Esophagus muscularis mucosa (tissue), 4 donors: ENCODE measurements at regions not wholly inside any gene's neighbourhood (a gene's known extent, or its start where the extent isn't known, plus 50 kb on each side); places are given as distances from the start of the nearest gene placed in this dataset.

Experiments
- DNase-seq: peaks from one replicate; pipeline ENCODE4 v3.0.0-alpha.2; 2017; ENCODE audit errors: extremely low spot score
- H3K27ac ChIP-seq, 4 donors: fragments of 200-600 bp; sonication (generic); replicated peaks in 1 of 4; 1 replicate in 3 of 4; 2 replicates in 1 of 4; pipeline ENCODE4 v1.5.1; 2016 to 2019; ENCODE audit warnings: mild to moderate bottlenecking in 1 of 4
- H3K27me3 ChIP-seq, 4 donors: fragments of 200-600 bp; sonication (generic); one replicate each; pipeline versions ENCODE4 v1.5.1 to v1.6.0; 2016 to 2019
- H3K36me3 ChIP-seq, 4 donors: fragments of 200-600 bp; sonication (generic); one replicate each; pipeline ENCODE4 v1.5.1; 2016 to 2019
- H3K4me1 ChIP-seq, 4 donors: fragments of 200-600 bp; sonication (generic); one replicate each; pipeline ENCODE4 v1.5.1; 2016 to 2019
- H3K4me3 ChIP-seq, 4 donors: fragments of 200-600 bp; sonication (generic); 1 replicate in 2 of 4; 2 replicates in 2 of 4; pipeline ENCODE4 v1.5.1; 2016 to 2019; ENCODE audit warnings: mild to moderate bottlenecking in 4 of 4, moderate library complexity in 1 of 4
- H3K9me3 ChIP-seq, 4 donors: fragments of 200-600 bp; sonication (generic); 1 replicate in 3 of 4; 2 replicates in 1 of 4; pipeline ENCODE4 v1.5.1; 2016 to 2019
- EP300 ChIP-seq: sonication (generic); formaldehyde crosslinking; IDR thresholded peaks from one replicate; pipeline ENCODE4 v1.6.1; 2017; ENCODE audit warnings: antibody characterized with exemption
- POLR2A ChIP-seq: fragments of 450-650 bp; IDR thresholded peaks from one replicate; pipeline ENCODE4 v1.6.1; 2017; ENCODE audit warnings: antibody characterized with exemption, moderate library complexity, mild to moderate bottlenecking, low read depth
- POLR2AphosphoS5 ChIP-seq, 2 donors: sonication (generic); formaldehyde crosslinking; IDR thresholded peaks; one replicate each; pipeline ENCODE4 v1.6.1; 2017; ENCODE audit warnings: antibody characterized with exemption in 2 of 2
- WGBS: methylation state at CpG from one replicate; pipeline ENCODE4 v1.1.5; 2018; 5-methylcytosine and 5-hydroxymethylcytosine counted together
- intact Hi-C: fragments of 100-400 bp; cut with DNase I; formaldehyde crosslinking; loops from one replicate; pipeline ENCODE4 v1.15.1; 2023
- TF ChIP-seq, protein P1 (sequence below), 3 experiments: fragments of 200-600 bp in 2 of 3; fragments of 450-650 bp in 1 of 3; sonication (generic) in 2 of 3; IDR thresholded peaks; one replicate each; pipeline ENCODE4 v1.5.1; 2017 to 2019; ENCODE audit warnings: antibody characterized with exemption in 3 of 3, mild to moderate bottlenecking in 2 of 3, moderate library complexity in 1 of 3

DNA sequence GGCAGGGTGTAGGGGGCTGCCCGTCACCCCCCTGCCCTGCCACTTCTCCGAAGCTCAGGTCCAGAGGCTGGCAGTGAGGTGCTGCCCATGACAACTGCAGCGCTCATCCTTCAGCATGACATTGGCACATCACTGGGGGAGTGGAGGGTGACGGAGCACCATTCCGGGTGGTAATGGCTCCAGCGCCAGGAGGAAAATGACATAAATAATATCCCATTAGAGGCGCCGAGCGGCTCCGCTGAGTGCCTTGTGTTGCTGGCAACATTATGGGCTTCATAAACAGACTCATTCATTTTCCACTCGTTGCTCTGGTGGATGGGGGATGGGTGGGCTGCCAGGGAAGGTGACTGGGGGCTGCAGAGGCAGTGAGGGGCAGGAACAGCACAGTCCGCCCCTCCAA is 56.9 kb upstream of the CTNNBL1 start:
- H3K4me3 ChIP-seq, result no peak overlapping the region
- WGBS, result 88% methylated on average over 11 of the region's 12 CpGs
- H3K4me1 ChIP-seq, result no peaks in the 10 kb centered on the region
- H3K27ac ChIP-seq, result no peak overlapping the region
- TF ChIP-seq POLR2A, result no peak
- TF ChIP-seq EP300, result no peak
- TF ChIP-seq, protein P1, sequence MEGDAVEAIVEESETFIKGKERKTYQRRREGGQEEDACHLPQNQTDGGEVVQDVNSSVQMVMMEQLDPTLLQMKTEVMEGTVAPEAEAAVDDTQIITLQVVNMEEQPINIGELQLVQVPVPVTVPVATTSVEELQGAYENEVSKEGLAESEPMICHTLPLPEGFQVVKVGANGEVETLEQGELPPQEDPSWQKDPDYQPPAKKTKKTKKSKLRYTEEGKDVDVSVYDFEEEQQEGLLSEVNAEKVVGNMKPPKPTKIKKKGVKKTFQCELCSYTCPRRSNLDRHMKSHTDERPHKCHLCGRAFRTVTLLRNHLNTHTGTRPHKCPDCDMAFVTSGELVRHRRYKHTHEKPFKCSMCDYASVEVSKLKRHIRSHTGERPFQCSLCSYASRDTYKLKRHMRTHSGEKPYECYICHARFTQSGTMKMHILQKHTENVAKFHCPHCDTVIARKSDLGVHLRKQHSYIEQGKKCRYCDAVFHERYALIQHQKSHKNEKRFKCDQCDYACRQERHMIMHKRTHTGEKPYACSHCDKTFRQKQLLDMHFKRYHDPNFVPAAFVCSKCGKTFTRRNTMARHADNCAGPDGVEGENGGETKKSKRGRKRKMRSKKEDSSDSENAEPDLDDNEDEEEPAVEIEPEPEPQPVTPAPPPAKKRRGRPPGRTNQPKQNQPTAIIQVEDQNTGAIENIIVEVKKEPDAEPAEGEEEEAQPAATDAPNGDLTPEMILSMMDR (IDR thresholded peaks at IDR 0.05), result no peak
- TF ChIP-seq POLR2AphosphoS5 (IDR thresholded peaks at IDR 0.05), result no peak
- DNase-seq, result no peak
- H3K36me3 ChIP-seq, result no peaks in the 10 kb centered on the region
- intact Hi-C loops, result no loop called here
- H3K27me3 ChIP-seq, result peaks cover 0 to 83% (median 5%) of the 10 kb centered on the region in 4 donors
- peaks cover 0 to 21% (median 8%) of the 10 kb centered on the region in 4 donors for H3K9me3 ChIP-seq

DNA sequence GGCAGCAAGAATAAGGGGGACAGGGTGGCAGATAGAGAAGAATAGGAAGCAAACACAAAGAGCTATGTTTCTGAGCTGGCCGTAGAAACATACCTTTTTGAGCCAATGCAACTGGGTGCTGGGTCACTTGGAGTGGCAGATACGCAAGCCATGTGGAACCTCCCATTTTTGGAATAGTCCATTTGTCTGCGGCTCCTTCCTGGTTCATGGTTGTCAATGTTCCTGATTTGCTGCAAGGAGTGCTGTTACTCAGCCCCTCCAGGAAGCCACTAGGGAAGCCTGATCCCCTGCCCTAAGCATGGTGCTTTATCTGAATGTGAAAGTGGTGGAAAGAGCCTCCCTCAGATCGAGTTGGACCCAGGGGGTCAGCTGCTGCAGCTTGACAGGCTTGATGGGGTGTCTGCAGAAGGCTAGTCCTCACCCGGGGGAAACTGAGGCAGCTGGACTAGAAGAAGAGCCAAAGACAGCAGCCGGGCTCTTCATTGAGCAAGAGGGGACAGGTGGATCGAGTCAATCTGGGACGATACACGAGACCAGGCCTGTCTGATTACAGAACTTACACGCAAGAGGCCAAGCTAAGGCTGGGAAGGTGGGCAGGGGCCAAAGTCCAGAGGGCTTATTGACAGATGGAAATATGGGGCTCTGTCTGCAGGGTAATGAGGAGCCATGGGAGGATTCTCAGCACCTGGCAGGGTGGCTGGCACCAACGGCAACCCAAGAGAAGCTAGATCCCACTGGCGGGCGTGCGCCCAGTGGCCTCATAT is 57.4 kb upstream of the CTNNBL1 start:
- Histone ChIP-seq H3K9me3 (peaks cover 0 to 21% (median 8%) of the 10 kb centered on the region in 4 donors), H3K4me3 (no peak overlapping the region), H3K27me3 (peaks cover 0 to 83% (median 4%) of the 10 kb centered on the region in 4 donors), H3K27ac (no peak overlapping the region), H3K4me1 (no peaks in the 10 kb centered on the region), H3K36me3 (no peaks in the 10 kb centered on the region)
- intact Hi-C loops, result no loop called here
- WGBS, result 81% methylated on average over 13 of the region's 14 CpGs
- no peak for DNase-seq
- no peak for TF ChIP-seq EP300
- TF ChIP-seq, protein P1 (IDR thresholded peaks at IDR 0.05), result no peak
- no peak for TF ChIP-seq POLR2AphosphoS5 (IDR thresholded peaks at IDR 0.05)
- TF ChIP-seq POLR2A, result no peak

DNA sequence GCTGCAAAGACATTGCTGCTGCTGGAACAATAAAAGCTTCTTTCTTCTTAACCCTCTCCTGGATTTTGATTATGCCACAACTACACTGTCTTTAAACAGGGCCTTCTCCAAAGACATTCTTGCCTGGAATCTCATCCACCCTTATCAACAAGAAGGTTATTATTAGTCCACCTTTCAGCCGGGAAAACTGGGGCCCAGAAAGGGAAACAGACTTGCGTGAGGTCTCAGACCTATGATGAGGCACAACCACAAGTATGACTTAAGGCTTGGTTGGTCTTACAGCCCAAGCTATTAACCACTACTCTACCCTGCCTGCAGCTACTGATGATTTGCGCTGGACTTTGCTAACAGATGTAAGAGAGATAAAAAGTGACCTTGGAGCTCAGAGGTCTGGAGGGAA is 62.8 kb upstream of the CTNNBL1 start:
- no peak for TF ChIP-seq POLR2AphosphoS5 (IDR thresholded peaks at IDR 0.05)
- no peak for TF ChIP-seq EP300
- TF ChIP-seq, protein P1 (IDR thresholded peaks at IDR 0.05), result no peak
- no peak for TF ChIP-seq POLR2A
- DNase-seq, result no peak

DNA sequence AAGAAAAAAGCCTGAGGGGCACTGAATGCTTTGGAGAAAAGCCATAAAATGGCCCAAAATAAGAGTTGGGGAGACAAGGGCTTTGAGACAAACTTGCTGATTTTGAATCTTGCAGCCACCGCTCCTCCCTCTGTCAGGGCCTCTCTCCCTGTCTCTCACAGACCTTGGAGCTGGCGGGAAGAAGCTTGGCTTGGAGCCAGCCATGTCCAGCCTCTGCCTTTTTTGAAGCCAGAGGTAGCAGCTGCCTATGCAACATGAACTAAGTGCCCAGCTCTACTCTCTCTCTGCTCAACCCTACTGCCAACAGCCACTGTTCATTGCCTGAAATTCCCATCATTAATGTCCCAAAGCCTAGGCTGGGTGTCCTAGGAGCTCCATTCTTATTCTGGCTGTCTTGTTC is 63.7 kb upstream of the CTNNBL1 start:
- no peak for DNase-seq
- Histone ChIP-seq H3K4me3 (no peak overlapping the region), H3K9me3 (peaks cover 0 to 11% (median 4%) of the 10 kb centered on the region in 4 donors), H3K27ac (no peak overlapping the region), H3K36me3 (no peaks in the 10 kb centered on the region), H3K4me1 (no peaks in the 10 kb centered on the region), H3K27me3 (peaks cover 0 to 71% (median 0%) of the 10 kb centered on the region in 4 donors)
- intact Hi-C loops, result no loop called here
- 30% methylated on average over 2 of the region's 2 CpGs for WGBS
- TF ChIP-seq, protein P1 (IDR thresholded peaks at IDR 0.05), result no peak
- TF ChIP-seq POLR2A, result no peak
- TF ChIP-seq POLR2AphosphoS5 (IDR thresholded peaks at IDR 0.05), result no peak
- no peak for TF ChIP-seq EP300

More for the DNA sequence above, 62.8 kb upstream of the CTNNBL1 start:
- Histone ChIP-seq H3K27me3 (peaks cover 0 to 73% (median 0%) of the 10 kb centered on the region in 4 donors), H3K4me3 (no peak overlapping the region), H3K9me3 (peaks cover 0 to 20% (median 8%) of the 10 kb centered on the region in 4 donors), H3K27ac (no peak overlapping the region), H3K4me1 (no peaks in the 10 kb centered on the region), H3K36me3 (no peaks in the 10 kb centered on the region)
- 39% methylated on average over 3 of the region's 3 CpGs for WGBS
- intact Hi-C loops, result no loop called here

DNA sequence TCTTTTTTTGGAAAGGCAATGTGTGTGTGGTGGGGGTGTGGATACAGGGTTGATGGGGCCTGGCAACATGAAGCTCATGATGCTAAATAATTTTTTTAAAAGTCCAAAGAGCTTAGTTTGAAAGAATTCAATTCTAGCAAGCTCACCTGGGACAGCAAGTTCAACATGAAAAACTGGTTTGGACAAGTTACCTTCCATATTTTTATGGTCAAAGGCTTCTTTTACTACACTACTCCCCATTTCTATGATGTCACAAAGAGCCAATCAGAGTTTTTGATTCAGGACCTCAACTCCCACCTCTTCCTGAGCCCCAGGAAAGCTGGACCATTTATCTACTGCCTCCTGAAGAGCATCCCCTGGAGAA is 66.1 kb upstream of the CTNNBL1 start:
- Histone ChIP-seq H3K9me3 (no peaks in the 10 kb centered on the region), H3K4me1 (no peaks in the 10 kb centered on the region), H3K4me3 (no peak overlapping the region), H3K27ac (no peak overlapping the region), H3K27me3 (peaks cover 0 to 56% (median 0%) of the 10 kb centered on the region in 4 donors), H3K36me3 (no peaks in the 10 kb centered on the region)
- DNase-seq, result no peak
- TF ChIP-seq POLR2A, result no peak
- no peak for TF ChIP-seq EP300
- TF ChIP-seq, protein P1 (IDR thresholded peaks at IDR 0.05), result no peak
- no peak for TF ChIP-seq POLR2AphosphoS5 (IDR thresholded peaks at IDR 0.05)
- intact Hi-C loops, result no loop called here
